WTC11 (cell line): ENCODE measurements at regions not wholly inside any gene's neighbourhood (a gene's known extent, or its start where the extent isn't known, plus 50 kb on each side); places are given as distances from the start of the nearest gene placed in this dataset.
"Not testable (repeated sequence)": the region's sequence is repeated elsewhere in the genome, so short reads cannot be mapped to it uniquely, and the experiment has no call there.

ENCODE experiments used
- CTCF ChIP-seq: fragments of 200-600 bp; IDR thresholded peaks from 2 replicates; pipeline ENCODE4 v1.8.0; 2022; ENCODE audit warnings: antibody characterized with exemption
- ELF4 ChIP-seq: sonication (generic); formaldehyde crosslinking; IDR thresholded peaks from 2 replicates; pipeline ENCODE4 v1.8.1; 2022; ENCODE audit warnings: low read depth, mild to moderate bottlenecking, moderate library complexity, missing genetic modification reagents
- FOXP4 ChIP-seq: sonication (generic); formaldehyde crosslinking; IDR thresholded peaks from 2 replicates; pipeline ENCODE4 v1.8.0; 2022; ENCODE audit warnings: mild to moderate bottlenecking, missing genetic modification reagents
- IRF2 ChIP-seq: sonication (generic); formaldehyde crosslinking; IDR thresholded peaks from 2 replicates; pipeline ENCODE4 v1.8.0; 2022; ENCODE audit warnings: low read depth, missing genetic modification reagents, borderline replicate concordance
- TEAD4 ChIP-seq: sonication (generic); formaldehyde crosslinking; IDR thresholded peaks from 2 replicates; pipeline ENCODE4 v1.8.0; 2022; ENCODE audit warnings: mild to moderate bottlenecking, missing genetic modification reagents
- TF ChIP-seq, protein P1 (sequence below): sonication (generic); formaldehyde crosslinking; IDR thresholded peaks from 2 replicates; pipeline ENCODE4 v1.8.1; 2023; ENCODE audit warnings: mild to moderate bottlenecking, missing genetic modification reagents, moderate library complexity
- TF ChIP-seq, protein P2 (sequence below): sonication (generic); formaldehyde crosslinking; IDR thresholded peaks from 2 replicates; pipeline ENCODE4 v1.8.1; 2023; ENCODE audit warnings: mild to moderate bottlenecking, moderate library complexity, missing genetic modification reagents

DNA sequence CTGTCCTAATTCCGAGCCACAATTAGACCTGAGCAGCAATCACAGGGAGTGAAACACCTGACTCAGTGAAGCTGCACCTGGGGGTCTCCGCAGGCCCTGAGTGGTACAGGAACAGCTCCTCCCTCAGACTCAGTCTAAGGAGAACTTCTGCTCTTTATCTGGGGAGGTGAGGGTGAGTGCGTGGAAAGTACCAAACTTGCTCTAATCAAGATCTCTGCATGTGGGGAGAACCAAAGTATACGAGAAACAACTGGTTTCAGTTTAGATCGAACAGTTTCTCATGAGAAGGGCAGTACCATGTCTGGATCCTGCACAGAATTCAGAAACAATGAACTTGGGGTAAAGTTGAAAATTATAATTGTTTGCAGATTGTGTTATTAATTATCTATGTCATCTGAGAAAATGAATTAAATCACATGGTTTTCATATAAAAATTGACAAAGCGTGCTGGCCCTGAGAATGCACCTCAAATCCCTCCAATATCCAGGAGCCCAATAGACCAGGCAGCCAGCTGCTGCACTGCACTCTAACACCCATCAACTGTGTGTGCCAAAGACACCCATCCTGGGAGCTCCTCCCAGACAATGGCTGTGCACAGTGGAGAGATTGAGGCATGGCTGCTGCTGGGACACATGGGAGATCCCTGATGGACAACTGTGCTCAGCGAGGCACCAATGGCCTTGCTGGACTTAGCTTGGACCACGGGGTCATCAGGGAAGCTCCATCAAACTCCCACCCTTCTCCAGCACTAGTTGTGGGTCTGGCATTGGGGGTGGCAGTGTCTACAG, 803.8 kb downstream of the TMEM121 start:
- not testable (repeated sequence) for TF ChIP-seq CTCF; TEAD4; IRF2 (CRISPR knock-in tag); ELF4 (CRISPR knock-in tag); FOXP4
- TF ChIP-seq, protein P1, sequence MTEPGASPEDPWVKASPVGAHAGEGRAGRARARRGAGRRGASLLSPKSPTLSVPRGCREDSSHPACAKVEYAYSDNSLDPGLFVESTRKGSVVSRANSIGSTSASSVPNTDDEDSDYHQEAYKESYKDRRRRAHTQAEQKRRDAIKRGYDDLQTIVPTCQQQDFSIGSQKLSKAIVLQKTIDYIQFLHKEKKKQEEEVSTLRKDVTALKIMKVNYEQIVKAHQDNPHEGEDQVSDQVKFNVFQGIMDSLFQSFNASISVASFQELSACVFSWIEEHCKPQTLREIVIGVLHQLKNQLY (CRISPR knock-in tag), result not testable (repeated sequence)
- TF ChIP-seq, protein P2, sequence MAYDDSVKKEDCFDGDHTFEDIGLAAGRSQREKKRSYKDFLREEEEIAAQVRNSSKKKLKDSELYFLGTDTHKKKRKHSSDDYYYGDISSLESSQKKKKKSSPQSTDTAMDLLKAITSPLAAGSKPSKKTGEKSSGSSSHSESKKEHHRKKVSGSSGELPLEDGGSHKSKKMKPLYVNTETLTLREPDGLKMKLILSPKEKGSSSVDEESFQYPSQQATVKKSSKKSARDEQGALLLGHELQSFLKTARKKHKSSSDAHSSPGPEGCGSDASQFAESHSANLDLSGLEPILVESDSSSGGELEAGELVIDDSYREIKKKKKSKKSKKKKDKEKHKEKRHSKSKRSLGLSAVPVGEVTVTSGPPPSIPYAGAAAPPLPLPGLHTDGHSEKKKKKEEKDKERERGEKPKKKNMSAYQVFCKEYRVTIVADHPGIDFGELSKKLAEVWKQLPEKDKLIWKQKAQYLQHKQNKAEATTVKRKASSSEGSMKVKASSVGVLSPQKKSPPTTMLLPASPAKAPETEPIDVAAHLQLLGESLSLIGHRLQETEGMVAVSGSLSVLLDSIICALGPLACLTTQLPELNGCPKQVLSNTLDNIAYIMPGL (CRISPR knock-in tag), result not testable (repeated sequence)
